SIG-M5 treated with dmso at 0.1 percent for 504 hours (cell line): ENCODE measurements at regions not wholly inside any gene's neighbourhood (a gene's known extent, or its start where the extent isn't known, plus 50 kb on each side); places are given as distances from the start of the nearest gene placed in this dataset.

Experiments used
- DNase-seq: peaks from one replicate; lab custom pipeline; 2025; ENCODE audit not compliant: unreplicated experiment; lab: John Stamatoyannopoulos, UW

- no peak for DNase-seq
Observed at GRCh38 chr21:35768187-35768586, 292.1 kb downstream of the SETD4 start.

DNA sequence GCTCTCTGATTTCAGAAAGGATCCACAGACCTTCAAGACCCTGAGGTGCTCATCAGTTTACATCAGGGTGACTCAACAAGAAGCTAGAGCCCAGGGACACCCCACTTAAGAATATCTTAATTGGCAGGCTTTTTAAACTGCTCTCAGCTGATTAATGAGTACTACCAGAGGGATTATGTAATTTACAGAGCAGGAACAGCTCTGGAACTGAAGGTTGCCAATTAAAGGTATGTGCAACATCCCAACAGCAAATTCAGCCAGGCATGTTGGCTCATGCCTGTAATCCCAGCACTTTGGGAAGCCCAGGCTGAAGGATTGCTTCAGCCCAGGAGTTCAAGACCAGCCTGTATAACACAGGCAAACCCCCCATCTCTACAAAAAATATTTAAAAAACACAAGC lies 295.7 kb downstream of the SETD4 start:
- DNase-seq = no peak

DNA sequence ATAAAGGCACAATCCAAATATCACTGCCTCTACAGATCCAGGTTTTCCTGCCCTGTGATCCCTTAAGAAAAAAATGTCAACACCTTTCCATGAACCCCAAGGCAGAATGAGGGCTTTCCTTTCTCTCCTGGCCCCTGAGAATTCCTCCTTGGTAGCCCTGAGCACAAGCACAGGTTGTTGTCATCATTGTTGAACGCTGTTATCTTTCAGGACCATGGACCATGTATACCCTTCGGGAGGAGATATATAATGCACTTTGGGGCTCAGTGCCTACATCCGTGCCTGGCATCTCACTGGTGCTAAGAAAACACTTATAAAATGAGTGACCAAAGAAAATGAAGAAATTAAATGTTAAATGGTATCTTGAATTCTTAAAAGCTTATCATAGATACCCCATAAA lies 296.2 kb downstream of the SETD4 start:
- no peak for DNase-seq

DNA sequence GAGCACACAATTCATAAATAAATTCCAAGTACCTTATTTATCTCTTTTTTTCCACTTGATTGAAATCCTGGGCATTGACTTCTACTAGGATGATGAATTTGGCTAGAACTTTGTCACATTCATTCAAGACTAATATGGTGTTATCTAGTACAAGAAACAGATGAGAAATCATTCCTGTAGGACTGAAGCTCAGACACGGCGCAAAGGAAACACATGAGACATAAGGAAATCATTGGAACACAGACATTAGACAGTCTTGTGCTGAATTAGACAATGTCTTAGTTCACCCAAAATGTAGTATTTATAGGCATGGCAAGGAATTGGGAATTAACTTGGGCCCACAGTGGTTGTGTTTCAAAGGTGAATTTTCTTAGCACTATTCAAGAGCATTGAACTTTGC lies 305.7 kb downstream of the SETD4 start:
- no peak for DNase-seq

DNA sequence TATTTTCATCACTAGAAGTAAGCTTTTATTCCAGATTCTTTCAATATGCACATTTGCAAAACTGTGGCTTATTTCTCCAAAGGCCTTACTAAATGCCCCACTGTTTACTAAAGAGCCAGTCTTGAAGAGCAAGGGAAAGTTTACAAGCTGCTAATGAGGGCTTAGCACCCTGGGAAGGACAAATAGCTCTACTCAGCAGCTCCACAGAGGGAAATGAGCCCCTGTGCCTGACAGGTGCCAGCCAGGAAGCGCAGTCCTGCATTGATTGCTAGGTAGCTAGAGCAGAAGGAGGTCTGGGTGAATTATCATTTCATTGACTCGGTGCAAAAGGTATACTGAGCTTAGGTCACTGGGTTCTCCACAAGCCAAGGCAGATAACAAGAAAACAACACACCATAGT lies 307.0 kb downstream of the SETD4 start:
- DNase-seq = no peak

GRCh38 chr21:35751171-35751570 lies 309.2 kb downstream of the SETD4 start:
- DNase-seq = no peak

DNA sequence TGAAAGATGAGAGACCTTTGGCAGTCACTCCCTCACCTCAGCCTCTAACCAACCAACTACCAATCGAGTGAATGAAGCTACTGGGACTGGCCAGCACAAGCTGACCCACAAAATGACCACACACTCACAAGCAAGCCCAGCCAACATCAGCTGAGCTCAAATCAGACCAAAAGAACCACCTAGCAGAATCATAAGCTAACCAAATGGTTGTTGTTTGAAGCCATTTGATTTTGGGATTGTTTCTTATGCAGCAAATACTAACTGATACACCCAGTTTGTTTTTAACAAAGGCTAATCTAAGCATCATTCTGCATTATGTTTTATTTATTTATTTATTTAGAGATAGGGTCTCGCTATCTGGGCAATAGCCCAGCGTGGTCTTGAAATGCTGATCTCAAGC lies 310.4 kb downstream of the SETD4 start:
- no peak for DNase-seq

DNA sequence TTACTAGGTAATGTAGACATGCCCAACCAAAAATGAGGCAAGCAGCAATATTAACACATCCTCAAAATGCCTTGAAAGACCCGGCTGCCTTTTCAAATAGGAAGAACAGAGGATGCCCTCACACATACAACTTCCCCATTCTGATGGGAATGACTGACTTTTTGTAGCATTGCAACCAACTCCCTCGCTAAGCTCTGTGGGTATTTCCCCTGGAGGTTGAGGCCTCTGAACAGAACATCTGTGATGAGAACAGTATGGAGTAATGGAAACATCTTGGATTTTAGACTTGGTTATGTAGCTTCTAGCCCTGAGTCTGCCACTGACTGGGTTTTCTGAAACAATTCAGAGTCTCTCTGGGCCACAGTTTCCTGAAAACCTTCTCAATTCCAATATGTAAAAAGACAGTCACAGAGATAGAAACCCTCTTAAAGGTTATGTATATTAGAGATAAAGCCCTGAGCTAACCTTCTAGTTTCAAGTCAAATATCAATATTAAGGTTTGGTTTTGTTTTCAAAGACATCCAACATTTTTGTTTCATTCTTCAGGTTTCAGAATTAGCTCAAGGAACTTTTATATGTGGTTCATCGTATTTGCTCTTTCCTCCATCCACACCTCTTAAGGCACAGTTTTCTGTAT lies 311.5 kb downstream of the SETD4 start:
- DNase-seq = peak; percentile 62

- no peak for DNase-seq
Observed at GRCh38 chr21:35743571-35743970, 316.8 kb downstream of the SETD4 start.

DNA sequence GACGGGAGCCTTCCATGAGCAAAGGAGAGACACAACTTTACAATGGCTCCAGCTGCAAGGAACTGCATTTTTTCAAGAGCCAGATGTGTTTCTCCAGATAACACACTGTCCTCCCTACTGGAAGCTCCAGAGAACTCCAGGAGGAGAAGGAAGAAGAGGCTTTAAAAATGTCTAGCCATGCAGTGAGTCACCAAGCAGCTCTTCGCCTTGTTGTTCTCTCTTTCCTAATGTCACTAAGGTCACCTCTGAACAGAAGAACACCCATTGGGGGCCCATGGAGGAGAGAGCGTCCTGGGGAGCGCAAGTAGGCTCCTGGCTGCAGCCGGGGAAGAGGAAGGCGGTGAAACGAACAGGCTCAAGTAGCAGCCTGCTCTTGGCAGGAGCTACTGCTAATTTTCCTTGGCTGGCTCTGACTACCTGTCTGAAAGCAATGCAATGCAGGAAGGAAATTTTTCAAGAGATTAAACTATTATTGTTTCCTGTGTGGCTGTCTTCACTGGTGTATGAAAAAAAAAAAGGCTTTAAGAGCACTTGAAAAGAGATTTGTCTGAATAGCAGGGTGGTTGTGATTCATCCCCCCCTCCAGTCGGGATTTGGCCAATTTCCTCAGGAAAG lies 321.9 kb downstream of the SETD4 start:
- DNase-seq = no peak

DNA sequence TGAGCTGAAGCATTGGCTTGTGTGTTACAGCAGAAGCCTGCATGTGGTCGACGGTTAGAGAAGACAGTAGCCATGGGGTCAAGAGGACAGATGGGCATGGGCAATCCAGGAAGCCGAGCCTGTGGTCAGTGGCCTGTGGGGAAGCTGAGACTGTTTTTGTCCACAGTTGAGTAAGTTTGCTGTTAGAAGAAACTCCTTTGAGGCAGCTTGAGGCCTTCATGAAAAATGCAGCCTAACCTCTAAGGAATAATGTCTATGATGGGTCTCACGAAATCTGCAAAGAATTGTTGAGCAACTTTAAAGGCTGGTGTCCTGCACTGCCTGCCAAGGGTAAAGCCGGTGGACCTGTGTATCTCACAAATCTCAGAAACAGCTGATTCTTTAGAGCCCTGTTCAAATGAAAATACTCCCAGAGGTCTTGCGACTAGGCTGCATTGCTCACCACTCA lies 322.4 kb downstream of the SETD4 start:
- DNase-seq = peak; percentile 12

- DNase-seq = no peak
Observed at GRCh38 chr21:35737449-35737848, 322.9 kb downstream of the SETD4 start.

DNA sequence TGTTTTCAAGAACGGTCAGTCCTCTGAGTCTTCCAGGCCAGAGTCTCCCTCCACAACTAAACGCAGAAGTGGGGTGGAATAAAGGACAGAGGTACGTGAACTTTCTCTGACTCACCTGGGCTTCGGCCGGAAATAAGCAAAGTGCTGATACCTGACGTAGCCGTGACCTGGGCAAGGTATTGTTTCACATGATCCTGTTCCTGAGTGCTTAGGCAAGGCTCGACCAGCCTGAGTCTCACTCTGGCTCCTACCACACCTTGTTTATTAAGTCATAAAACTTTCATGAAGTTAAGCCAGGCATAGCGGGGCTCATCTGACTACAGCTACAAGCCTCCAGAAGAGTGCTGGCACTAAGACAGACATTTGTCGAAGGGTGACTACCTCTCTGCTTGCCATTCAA lies 327.5 kb downstream of the SETD4 start:
- DNase-seq = no peak

- no peak for DNase-seq
Observed at GRCh38 chr21:35730325-35730724, 330.0 kb downstream of the SETD4 start.

GRCh38 chr21:35727830-35728229 lies 332.5 kb downstream of the SETD4 start:
- DNase-seq = no peak

DNA sequence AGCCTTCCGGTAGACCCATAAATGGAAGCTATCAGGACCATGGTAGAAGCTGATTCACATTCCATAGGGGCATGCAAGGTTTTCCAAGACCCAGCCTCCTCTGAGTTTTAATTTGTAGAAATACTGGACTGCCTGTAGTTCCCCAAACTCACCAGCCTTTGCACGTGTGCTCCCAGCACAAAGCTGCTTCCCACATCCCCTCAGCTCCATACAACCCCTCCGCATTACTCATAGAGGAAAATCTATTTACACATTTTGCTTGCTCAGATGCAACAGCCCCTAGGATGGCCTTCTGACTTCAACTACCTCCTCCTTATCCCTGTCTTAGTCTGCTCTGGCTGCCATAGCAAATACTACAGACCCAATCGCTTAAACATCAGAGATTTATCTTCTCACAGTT lies 336.2 kb downstream of the SETD4 start:
- DNase-seq = no peak

DNA sequence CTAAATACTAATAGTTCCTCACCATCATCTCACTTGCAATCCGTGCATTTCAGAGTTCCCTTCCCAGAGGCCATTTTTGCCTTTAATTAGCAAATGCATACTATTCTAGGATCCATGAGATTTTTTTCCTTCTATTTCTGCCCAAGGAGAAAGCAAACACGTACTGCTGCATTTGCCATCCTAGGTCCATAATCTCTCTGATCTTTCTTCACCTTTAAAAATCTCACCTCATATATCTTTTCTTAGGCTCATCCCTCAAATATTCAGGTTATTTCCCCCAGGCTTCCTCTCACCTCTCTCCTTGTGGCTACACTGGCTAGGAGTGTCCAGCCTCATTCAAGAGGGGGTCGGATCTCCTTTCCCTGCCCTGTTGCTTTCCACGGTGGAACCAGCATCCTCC lies 338.6 kb downstream of the SETD4 start:
- no peak for DNase-seq

- peak; percentile 46 for DNase-seq
Observed at GRCh38 chr21:35720208-35720731, 340.1 kb downstream of the SETD4 start.

- no peak for DNase-seq
Observed at GRCh38 chr21:35719080-35719479, 341.2 kb downstream of the SETD4 start.

GRCh38 chr21:35716876-35717565 lies 343.3 kb downstream of the SETD4 start:
- no peak for DNase-seq

DNA sequence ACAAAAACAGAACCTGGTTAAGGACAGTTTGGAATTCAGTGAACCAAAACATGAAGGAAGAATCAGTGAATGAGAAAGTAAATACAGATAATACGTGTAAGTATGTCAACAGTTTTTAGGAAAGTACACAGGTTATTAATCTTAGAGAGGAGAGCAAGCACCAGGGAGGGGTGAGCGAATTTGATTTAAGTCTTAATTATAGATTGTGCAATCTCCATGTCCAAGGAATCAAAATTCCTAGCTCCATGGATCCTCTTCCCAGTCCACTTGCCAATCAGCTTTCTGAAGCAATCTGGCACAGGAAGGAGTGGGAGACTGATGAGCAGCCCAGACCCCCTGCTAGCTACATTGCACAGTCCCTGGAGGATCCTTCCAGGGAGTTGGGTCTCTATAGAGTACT lies 346.4 kb downstream of the SETD4 start:
- DNase-seq = no peak

DNA sequence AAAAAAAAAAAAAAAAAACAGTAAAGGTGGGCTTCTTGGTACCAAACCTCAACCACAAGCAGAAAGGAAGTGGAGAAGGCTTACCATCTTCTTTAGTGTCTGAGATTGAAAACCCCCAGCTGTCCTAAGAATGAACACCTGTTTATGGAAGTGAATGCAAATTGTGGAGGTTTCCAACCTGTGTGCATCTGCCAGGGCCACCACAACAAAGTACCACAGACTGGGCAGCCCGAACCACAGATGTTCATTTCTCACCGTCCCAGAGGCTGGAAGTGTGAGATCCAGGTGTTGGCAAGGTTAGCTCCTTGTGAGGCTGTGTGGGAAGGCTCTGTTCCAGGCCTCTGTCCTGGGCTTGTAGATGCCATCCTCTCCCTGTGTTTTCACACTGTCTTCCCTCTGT lies 348.7 kb downstream of the SETD4 start:
- no peak for DNase-seq
